Activated CD4-positive, alpha-beta T cell treated with anti-CD3 and anti-CD28 coated beads, Interleukin-10, Interleukin-2, amounts not matched to agents 100 ng/mL and 50 ng/mL, durations not matched to agents 16 hours and 8 hours (primary cell): ENCODE measurements at regions not wholly inside any gene's neighbourhood (a gene's known extent, or its start where the extent isn't known, plus 50 kb on each side); places are given as distances from the start of the nearest gene placed in this dataset.
"Not testable (repeated sequence)": the region's sequence is repeated elsewhere in the genome, so short reads cannot be mapped to it uniquely, and the experiment has no call there.

Experiments
- DNase-seq: peaks from one replicate; pipeline ENCODE4 v3.0.0-alpha.2; 2020

DNA sequence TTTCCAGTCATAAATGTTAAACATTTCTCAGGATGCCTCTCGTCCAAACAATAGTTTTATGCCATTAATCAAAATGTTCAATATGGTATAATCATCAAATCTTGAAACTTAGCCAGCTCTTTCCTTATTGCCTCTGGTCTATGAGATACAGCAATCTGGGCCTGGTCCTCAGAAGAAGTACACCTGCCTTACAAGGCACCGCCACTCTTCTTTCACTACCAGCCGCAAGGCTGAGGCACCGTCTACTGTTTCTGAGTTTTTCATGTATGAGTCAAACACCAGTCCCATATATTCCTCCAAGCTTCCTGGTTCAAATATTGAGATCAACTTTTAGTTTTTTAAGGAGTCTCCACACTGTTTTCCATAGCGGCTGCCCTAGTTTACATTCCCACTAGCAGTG lies 600.6 kb upstream of the FAT3 start:
- no peak for DNase-seq

- DNase-seq, result no peak
Observed at GRCh38 chr11:91608677-91609076, 615.9 kb upstream of the FAT3 start.

- DNase-seq, result no peak
Observed at GRCh38 chr11:91596111-91596510, 628.5 kb upstream of the FAT3 start.

GRCh38 chr11:91591021-91591420 lies 633.6 kb upstream of the FAT3 start:
- DNase-seq, result no peak

DNA sequence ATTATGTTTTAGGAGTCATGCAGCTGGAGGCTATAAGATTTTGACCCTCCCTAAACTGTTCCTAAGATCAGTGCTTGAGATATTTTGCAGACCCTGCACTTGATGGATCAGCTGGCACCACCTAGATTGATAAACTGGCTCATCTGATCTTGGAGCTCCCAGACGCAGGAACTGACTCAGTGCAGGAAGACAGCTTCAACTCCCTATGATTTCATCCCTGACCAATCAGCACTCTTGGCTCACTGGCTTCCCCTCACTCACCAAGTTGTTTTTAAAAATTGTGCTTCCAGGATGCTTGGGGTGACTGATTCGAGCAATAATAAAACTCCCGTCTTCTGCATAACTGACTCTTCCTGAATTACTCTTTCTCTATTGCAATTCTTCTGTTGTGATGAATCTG lies 637.5 kb upstream of the FAT3 start:
- no peak for DNase-seq

DNA sequence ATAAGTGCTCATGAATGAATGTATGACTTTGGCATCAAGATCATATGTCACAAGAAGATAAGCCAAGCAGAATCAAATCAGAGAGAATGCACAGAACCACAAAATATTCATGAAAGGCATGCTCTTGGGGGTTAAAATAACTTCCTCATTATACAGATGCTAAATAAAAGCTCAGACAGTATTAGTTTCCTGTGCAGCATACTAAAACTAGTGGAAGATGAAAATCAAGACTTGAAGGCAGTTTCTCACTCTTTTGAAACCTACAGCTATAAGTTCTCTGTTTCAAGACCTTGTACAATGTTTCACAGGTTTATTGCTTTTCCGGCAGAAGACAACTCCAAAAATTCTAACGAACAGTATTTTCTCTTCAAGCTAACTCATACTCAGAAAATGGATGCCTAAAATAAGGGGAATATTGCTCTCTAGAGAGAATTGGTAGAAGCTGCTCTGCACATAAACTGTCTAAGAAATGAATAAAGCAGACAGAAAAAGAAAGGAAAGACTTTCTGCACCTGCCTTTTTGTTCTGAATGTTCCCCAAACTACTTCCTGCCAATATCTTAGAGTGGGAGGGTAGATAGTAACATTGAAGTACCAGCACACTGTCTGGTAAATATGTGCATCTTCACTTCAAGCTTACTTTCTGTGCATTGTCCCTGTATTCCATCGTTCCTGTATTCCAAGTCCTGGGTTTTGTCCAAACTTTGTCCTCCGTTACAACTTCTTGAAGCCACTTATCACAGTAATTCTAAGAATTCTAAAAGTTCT lies 639.4 kb upstream of the FAT3 start:
- DNase-seq, result no peak

DNA sequence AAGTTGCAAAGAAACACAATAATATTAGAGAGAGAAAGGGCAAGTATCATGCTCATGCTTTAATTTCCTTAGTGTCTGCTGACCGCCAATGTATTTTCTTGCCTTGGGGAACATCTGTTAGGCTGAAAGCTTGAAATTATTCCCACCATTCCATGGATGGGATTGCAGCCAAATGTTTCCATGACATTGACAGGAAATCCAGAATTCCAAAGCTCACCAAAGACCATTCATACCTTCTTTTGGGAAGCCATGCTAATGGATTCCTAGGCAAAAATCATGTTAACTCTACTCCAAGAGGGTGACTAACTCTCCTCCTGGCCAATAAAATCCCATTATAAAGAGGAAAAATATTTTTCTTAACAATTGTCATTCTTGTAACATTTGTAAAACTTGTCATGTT lies 661.4 kb upstream of the FAT3 start:
- DNase-seq, result no peak

GRCh38 chr11:91560434-91560833 lies 664.2 kb upstream of the FAT3 start:
- DNase-seq, result no peak

DNA sequence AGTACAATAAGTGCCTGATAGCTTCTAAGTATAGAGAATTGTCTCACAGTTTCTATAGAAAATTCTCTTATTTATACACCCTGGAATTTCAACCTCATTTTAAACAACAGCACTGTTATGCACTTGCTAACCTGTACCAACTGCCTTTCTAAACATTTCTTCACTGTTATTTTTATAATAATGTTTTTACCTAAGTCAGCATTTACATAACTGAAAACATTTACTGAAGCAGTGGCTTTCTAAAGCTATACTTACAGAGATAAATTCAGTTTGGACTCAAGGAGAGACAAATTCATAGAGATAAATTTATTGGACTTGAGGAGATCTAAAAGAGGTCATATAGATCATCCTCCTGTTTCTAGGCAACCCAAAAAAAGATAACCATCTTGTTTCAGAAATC lies 686.6 kb upstream of the FAT3 start:
- no peak for DNase-seq

- DNase-seq, result no peak
Observed at GRCh38 chr11:91536366-91536765, 688.3 kb upstream of the FAT3 start.

- DNase-seq, result no peak
Observed at GRCh38 chr11:91528965-91529364, 695.7 kb upstream of the FAT3 start.

GRCh38 chr11:91527380-91528030 lies 697.1 kb upstream of the FAT3 start:
- no peak for DNase-seq

GRCh38 chr11:91513734-91514133 lies 710.9 kb upstream of the FAT3 start:
- DNase-seq, result no peak

- DNase-seq, result no peak
Observed at GRCh38 chr11:91497847-91498246, 726.8 kb upstream of the FAT3 start.

- DNase-seq, result no peak
Observed at GRCh38 chr11:91495837-91496236, 728.8 kb upstream of the FAT3 start.

DNA sequence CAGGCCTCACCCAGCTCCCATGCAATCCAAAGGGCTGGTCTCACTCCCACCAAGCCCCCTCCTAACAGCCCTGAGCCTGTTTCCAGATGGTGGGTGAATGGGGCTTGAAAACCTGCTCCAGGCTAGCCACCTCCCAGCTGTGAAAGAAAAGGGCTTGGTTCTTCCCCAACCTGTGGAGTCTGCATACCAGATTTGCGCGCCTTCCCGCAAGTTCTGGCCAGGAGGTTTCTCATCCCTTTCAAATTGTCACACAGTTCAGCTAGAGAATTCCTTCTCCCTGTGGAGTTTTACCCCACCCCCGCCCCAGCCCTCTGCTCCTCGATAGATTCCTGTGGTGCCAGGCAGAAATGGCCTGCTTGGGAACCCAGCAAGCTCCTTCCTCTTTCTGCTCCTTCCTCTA lies 734.6 kb upstream of the FAT3 start:
- DNase-seq, result no peak

DNA sequence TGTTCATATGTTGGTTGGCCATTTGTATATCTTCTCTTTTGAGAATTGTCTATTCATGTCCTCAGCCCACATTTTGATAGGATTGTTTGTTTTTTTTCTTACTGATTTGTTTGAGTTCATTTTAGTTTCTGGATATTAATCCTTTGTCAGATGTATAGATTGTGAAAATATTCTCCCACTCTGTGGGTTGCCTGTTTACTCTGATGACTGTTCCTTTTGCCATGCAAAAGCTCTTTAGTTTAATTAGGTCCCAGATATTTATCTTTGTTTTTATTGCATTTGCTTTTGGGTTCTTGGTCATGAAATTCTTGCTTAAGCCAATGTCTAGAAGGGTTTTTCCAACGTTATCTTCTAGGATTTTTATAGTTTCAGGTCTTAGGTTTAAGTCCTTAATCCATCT lies 740.7 kb upstream of the FAT3 start:
- DNase-seq, result not testable (repeated sequence)

DNA sequence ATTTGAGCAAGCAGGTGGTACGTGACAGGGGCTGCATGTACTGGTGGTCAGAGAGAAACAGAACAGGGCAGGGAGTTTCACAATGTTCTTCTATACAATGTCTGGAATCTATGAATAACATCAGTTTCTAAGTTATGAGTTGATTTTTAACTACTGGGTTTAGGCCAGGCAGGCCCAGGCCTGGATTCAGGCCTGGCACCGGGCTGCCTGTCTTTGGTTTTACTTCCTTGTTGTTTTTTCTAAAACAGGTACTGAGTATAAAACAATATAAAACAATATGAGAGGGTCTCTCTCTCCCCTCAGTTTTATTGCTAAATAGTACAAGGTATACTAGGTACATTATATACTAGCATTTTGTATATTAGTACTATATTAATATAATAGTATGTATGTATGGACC lies 742.7 kb upstream of the FAT3 start:
- not testable (repeated sequence) for DNase-seq

DNA sequence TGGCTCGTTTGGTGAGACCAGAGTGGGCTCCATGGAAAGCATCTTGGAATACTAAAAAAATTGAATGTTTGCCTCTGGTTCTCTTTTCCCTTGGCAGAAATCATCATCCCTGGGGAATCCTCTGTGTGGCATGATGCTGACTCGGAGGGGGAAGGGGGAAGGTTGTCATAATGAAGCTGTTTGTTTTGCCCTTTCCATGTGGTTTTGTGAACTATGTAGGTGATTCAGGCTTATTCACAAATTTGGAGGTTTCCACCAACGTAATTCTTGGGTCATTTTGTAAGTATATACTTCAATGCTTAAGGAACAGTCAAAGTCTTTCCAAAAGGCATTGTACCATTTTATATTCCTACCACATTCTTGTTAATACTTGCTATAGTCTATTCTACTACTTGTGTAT lies 754.0 kb upstream of the FAT3 start:
- DNase-seq, result no peak

- DNase-seq, result no peak
Observed at GRCh38 chr11:91459840-91460239, 764.8 kb upstream of the FAT3 start.

- no peak for DNase-seq
Observed at GRCh38 chr11:91446267-91446666, 778.4 kb upstream of the FAT3 start.

DNA sequence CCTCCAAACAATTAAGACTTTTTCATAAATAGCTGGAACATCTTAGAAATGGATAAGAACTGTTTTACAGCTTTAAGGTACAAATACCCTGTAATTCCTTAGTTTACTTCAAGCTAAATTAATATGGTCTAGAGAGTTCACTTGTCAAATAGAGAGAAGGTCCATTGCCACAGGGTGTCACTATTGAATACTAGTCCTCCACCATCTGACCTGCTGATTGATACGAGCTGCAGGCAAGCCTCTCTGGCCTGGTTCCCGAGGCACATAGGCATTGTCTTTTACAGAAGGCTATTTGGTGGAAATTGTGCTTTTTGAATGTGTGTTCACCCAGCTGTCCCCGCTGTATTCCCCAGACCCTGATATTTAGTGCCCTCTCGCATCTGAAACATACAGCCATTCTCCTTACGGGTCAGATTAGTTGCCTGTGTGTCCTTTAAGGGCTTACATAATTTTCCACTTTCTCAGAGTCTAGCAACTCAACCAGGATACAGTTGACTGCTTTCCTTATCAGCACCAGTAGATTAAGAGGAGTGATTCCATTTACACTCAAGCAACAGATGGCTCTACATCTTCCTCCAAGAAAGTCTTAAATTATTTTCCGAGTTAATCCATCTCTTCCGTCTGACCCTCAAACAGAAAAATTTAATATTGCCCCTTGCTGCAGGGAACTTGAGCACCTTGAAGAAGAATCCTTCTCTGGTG lies 788.8 kb upstream of the FAT3 start:
- DNase-seq, result no peak

GRCh38 chr11:91433284-91434010 lies 791.2 kb upstream of the FAT3 start:
- DNase-seq, result no peak

- no peak for DNase-seq
Observed at GRCh38 chr11:91421641-91422040, 803.0 kb upstream of the FAT3 start.
